Stimulated activated CD4-positive, alpha-beta T cell treated with anti-CD3 and anti-CD28 coated beads, TNF-alpha, amount 100 ng/mL, for 24 hours (primary cell): ENCODE measurements at regions not wholly inside any gene's neighbourhood (a gene's known extent, or its start where the extent isn't known, plus 50 kb on each side); places are given as distances from the start of the nearest gene placed in this dataset.
"Not testable (repeated sequence)": the region's sequence is repeated elsewhere in the genome, so short reads cannot be mapped to it uniquely, and the experiment has no call there.

ENCODE experiments used
- DNase-seq, 3 experiments: peaks; one replicate each; pipeline ENCODE4 v3.0.0-alpha.2; 2020; ENCODE audit warnings: low read depth in 3 of 3

DNA sequence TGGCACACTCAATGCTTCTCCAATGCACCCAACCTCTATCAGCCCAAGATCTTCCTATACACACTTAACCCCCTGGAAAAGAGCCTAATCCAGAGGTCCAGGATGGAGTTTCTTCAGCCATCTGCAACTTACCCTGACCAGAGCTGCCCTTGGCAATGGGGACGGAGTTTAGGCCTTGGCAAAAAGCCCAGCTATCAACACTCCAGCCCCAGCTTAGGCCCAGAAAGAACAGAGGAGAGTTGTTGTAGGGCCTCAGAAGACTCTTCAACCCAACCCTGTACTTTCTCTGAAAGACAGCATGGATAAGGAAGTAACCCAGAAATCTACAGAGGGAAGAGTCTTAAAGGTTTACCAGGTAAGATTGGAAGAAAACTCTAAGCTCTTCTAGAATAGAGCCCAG, 219.3 kb upstream of the PELI2 start:
- DNase-seq: no peak

GRCh38 chr14:55899531-55899930, 218.7 kb upstream of the PELI2 start:
- no peak for DNase-seq

- DNase-seq: no peak
These were observed 217.5 kb upstream of the PELI2 start for GRCh38 chr14:55900749-55901148.

DNA sequence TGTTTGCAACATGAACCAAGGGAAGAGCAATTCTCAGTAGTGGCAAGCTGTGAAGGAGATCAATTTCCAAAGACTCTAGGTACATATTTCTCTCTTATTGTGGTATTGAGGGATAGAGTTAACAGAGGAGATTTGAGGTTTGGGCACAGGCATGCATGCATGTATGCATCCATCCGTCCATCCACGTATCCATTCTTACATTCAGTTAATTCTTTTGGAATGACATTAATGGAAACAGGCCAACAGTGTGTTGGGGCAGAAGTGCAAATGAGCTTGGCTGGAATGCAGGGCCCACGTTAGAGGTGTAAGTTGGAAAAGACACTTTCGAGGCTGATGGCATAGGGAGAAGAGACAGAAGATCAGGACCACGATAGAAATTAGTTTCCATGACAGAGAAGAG, 216.9 kb upstream of the PELI2 start:
- DNase-seq: no peak

DNA sequence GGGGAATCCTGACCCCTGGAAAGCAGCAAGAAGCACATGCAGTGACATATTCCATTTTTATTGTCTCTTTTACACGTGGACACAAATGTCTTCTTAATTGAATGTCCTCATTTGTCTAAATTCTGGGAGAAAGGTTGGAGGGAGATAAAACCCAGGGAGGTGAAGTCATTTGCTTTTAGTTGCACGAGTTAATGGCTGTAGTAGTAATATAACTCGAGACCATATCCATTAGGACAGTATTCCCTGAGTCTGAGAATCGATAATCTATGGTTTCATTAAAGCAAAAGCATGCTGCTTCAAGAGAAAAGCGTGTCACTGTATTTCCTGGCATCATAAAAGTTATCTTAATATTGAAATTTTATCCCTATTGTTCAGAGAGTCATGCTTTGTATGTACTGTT, 216.0 kb upstream of the PELI2 start:
- no peak for DNase-seq

- no peak for DNase-seq
These were observed 214.1 kb upstream of the PELI2 start for GRCh38 chr14:55904086-55904485.

DNA sequence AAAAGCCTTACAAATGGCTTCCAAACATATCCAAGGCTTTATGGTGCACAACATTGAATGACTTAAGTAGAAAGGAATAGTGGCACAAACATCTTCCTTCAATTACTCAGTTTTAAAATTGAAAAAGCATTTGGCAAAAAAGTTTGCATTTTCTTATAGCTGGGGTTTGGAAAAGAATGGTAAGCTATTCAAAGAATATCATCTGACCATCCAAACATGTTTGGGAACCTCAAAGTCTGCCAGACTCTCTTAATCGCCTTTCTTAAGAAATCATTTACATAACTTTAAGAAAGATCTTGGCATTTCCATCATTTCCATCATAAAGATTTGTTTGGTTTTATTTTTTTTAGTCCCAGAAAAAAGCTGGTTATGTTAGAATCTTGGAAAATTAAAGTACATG, 210.1 kb upstream of the PELI2 start:
- DNase-seq: no peak

- no peak for DNase-seq
These were observed 208.3 kb upstream of the PELI2 start for GRCh38 chr14:55909879-55910278.

- DNase-seq: no peak
These were observed 207.5 kb upstream of the PELI2 start for GRCh38 chr14:55910601-55911243.

- DNase-seq: no peak
These were observed 206.4 kb upstream of the PELI2 start for GRCh38 chr14:55911776-55912175.

DNA sequence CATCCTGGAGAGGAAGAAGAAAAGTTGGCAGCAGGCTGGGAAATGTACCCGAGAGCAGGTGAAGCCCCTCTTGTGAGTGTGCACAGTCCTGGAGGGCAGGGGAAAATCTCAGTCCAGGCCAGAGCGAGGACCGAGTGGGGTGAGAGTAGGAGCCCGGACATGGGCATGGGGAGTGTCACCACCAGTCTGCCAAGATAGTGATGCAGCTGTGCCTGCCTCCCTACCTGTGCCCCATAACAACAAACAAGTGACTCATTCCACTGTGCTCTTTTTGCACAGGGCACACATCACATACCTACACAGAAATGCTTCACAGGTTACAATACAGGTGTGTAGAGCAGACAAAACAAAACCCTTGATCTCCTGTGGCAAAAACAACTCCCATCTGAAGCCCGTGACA, 205.9 kb upstream of the PELI2 start:
- no peak for DNase-seq

DNA sequence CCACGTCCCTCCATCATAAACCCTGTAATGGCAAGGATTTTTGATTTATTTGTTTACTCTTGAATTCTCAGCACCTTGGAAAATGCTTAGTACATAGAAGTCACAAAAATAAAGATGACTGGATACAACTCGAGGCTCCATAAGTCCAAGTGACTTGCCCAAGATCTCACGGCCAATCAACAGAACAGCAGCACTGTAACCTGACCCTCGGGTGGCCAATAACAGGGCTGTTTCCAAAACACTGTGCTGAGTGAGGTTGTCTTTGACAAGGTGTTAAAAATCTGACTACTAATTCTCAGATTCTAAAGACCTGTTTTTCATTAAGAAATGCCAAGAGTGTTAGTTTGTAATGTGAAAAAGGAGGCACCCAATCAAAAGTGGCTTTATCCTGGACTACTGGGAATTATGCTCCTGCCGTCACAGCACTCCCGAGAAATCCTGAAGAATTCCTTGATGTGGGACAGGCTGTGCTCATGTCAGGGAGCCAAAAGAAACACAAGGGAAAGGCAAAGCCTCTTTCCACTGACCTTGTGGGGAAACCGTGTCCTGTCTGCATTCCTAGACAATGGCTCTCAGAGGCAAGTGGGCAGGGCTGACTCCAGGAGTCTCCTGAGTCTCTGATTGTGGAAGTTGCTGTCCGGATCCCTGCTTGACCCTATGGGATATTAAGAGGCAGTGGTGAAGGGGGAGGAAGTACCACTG, 204.7 kb upstream of the PELI2 start:
- no peak for DNase-seq

- DNase-seq: no peak
These were observed 203.4 kb upstream of the PELI2 start for GRCh38 chr14:55914771-55915170.

DNA sequence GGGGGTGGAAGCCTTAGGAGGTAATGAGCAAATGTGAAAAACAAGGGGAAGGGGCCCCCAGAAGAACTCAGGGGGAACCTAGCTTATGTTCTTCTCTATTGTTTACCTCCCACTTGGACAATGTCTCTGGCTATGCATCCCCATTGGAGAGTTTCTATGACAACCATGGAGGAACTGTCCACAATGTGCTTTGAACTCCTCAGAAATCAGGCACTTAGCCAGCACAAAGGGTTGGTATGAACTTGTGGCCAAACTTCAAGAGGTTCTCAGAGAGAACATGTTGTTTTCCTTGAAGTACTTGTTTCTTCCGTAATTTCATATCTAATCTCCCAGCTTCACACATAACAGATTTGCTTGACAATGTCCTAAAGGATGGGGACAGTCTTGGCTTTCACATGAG, 202.8 kb upstream of the PELI2 start:
- DNase-seq: no peak

- not testable (repeated sequence) for DNase-seq
These were observed 198.4 kb upstream of the PELI2 start for GRCh38 chr14:55919800-55920199.

DNA sequence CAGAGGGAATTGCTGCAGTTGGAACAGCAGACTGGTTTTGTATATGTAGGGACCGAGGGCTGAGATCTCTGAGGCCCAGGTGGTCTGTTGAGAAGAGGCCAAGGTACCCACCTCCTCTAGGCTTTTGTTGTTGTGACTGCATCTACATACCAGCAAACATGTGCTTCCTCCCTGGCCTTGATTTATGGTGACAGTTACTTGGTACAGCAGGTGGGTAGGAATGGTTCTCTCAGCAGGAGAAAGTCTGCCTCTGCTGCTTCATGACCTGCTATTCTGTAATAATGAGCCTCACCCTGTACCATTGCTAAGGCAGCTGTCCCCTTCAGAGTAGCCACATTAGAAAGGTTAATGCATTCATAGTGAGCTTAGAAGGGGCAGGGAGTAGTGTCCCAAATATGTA, 196.7 kb upstream of the PELI2 start:
- no peak for DNase-seq

- no peak for DNase-seq
These were observed 192.2 kb upstream of the PELI2 start for GRCh38 chr14:55926007-55926406.

GRCh38 chr14:55927028-55927427, 191.2 kb upstream of the PELI2 start:
- no peak for DNase-seq

DNA sequence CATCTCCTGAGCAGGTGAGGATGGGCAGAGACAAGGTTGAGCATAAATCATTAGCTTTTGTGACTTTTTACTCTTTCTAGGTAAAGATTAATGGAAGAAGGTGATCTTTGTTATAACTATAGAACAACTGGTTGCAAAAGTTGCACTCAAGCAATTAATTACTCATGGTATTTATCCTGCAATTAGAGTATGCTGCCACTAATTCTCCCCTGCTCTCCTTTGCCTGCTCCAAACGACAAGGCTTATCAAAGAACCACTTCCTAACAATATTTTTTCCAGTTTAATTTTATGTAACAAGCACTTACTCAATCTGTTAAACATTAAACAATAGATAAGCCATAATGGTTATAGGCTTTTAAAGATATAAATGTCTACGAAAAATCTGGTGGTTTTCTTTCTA, 189.9 kb upstream of the PELI2 start:
- DNase-seq: no peak

DNA sequence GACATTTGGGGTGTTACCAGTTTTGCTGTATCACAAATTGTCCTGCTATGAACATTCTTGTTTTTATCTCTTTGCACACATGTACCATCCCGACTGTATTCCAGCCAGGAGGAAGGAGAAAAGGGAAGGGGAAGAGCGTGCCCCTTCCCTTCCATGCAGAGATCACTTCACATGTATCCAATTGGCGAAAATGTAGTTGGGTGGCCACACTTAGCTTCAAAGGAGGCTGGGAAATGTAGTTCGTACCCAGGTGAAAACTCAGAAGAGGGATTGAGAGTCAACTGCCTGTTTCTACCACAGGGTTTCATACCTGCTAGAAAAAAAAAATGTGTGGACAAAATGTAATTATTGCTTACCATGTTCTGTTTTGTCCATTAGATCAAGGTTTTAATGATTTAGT, 189.1 kb upstream of the PELI2 start:
- DNase-seq: no peak

- DNase-seq: no peak
These were observed 188.0 kb upstream of the PELI2 start for GRCh38 chr14:55930016-55930784.

GRCh38 chr14:55936691-55937090, 181.5 kb upstream of the PELI2 start:
- DNase-seq: no peak

DNA sequence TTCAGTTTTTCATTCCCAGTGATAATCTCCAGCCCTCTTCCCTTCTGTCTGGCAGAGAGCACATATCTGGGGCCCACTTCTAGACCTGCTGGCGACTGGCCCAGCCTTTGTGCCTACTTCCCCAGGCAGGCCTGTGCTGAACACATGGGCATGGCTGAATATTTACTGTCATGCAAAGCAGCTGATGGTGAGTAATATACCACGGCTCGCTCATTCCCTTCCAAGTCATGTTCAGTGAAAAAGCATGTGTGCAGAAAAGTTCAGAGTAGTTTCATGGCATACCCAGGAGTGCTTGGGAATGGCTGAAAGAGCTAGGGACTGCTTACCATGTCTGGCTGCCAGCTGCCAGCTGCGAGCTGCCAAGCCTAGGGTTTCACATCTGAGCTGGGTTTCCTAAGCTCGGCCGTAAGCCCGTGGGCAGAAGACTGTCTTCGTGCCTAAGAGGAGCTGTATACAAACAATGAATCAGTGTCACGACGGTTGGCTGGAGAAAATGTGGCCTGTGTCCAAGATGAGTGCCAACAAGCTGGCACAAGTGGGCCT, 179.9 kb upstream of the PELI2 start:
- no peak for DNase-seq
